ENCODE measurements at regions not wholly inside any gene's neighbourhood (a gene's known extent, or its start where the extent isn't known, plus 50 kb on each side); places are given as distances from the start of the nearest gene placed in this dataset.

GRCh38 chrX:129115104-129115503 is 408.2 kb downstream of the SMARCA1 start:
- TF ChIP-seq, protein P1, sequence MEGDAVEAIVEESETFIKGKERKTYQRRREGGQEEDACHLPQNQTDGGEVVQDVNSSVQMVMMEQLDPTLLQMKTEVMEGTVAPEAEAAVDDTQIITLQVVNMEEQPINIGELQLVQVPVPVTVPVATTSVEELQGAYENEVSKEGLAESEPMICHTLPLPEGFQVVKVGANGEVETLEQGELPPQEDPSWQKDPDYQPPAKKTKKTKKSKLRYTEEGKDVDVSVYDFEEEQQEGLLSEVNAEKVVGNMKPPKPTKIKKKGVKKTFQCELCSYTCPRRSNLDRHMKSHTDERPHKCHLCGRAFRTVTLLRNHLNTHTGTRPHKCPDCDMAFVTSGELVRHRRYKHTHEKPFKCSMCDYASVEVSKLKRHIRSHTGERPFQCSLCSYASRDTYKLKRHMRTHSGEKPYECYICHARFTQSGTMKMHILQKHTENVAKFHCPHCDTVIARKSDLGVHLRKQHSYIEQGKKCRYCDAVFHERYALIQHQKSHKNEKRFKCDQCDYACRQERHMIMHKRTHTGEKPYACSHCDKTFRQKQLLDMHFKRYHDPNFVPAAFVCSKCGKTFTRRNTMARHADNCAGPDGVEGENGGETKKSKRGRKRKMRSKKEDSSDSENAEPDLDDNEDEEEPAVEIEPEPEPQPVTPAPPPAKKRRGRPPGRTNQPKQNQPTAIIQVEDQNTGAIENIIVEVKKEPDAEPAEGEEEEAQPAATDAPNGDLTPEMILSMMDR (IDR thresholded peaks at IDR 0.05; ENCODE audit: insufficient read depth, low read depth, low read length) = no peak
- peak; percentile 17 for DNase-seq (ENCODE audit: low read depth)

DNA sequence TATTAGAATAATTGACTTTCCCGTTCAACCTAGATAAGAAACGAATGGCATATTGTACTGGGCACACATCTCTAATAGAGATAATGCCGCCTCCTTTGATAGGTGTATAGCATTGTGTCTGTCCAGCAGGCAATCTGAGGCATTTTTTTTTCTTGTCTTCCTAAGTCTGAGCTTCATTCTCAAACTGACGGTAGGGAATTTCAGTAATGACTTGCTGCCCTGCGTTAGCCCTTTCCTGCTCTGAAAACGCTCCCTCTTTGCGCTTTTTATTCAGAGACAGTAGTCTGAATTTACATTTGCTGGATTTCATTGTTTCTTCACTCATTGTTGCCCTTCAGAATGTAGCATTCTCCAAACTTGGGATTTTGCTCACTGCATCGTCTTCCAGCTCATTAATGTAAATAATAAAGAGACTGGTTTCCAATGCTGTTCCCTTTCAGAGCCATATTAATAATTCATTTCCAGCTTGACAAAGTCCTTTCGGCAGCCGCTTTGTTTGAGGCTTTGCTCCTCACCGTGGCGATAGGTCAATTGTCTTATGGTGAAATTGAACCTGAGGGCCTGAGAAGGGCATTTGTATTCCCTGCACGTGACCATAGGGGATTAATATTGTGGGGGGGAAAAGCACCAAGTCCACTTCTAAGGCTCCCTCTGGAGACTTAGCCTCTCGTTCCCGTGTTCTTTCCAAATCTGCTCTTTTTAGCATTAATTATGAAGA is 412.1 kb downstream of the SMARCA1 start:
- DNase-seq (ENCODE audit: low read depth) = no peak
- TF ChIP-seq, protein P1 (IDR thresholded peaks at IDR 0.05; ENCODE audit: insufficient read depth, low read depth, low read length) = no peak
- no peak overlapping the region for H3K4me3 ChIP-seq (ENCODE audit: low read depth, low read length)

More at GRCh38 chrX:129115104-129115503, 408.2 kb downstream of the SMARCA1 start:
- H3K4me3 ChIP-seq (ENCODE audit: low read depth, low read length) = no peak overlapping the region

- DNase-seq (ENCODE audit: low read depth) = no peak
- TF ChIP-seq, protein P1 (IDR thresholded peaks at IDR 0.05; ENCODE audit: insufficient read depth, low read depth, low read length) = no peak
Observed at GRCh38 chrX:129108936-129109335, 414.4 kb downstream of the SMARCA1 start.

DNA sequence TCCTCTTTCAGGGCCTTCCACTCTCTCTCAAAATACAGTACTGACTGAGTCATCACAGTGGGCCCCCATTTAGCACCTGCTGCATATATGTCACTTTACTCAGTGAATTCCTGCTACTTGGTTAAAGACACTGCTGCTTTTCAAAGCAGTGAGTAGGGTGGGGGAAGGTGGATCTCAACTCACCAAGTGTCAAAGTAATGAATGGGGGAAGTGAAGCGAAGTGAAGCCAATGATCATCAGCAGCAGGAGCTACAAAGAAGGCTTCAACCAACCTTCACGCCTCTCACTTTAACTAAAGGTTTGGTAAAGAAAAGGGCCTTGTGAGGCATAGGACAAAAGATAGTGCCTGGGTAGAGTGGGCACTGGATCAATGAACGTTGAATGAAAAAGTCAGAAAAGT is 424.1 kb downstream of the SMARCA1 start:
- TF ChIP-seq, protein P1 (IDR thresholded peaks at IDR 0.05; ENCODE audit: insufficient read depth, low read depth, low read length) = no peak
- no peak overlapping the region for H3K4me3 ChIP-seq (ENCODE audit: low read depth, low read length)
- DNase-seq (ENCODE audit: low read depth) = no peak

More at GRCh38 chrX:129108936-129109335, 414.4 kb downstream of the SMARCA1 start:
- no peak overlapping the region for H3K4me3 ChIP-seq (ENCODE audit: low read depth, low read length)

- no peak overlapping the region for H3K4me3 ChIP-seq (ENCODE audit: low read depth, low read length)
- TF ChIP-seq, protein P1 (IDR thresholded peaks at IDR 0.05; ENCODE audit: insufficient read depth, low read depth, low read length) = no peak
- no peak for DNase-seq (ENCODE audit: low read depth)
Observed at GRCh38 chrX:129097668-129098067, 425.6 kb downstream of the SMARCA1 start.

DNA sequence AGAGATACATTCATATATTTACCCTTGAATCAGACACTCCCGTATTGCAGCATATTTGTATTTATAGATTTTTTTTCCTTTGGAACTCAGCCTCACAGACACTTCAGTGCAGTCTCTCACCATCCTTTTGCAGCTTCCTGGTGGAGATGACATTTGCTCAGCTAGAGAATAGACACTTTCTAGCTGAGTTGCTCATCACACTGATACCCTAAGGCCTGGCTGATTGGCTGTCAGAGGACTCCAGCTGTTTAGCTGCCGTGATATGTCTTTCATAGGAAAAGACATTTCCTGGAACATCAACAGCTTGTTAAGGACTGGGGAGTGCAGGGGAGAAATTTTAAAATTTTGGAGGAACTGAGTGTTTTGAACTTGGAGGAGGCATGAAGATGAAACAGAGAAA is 429.6 kb downstream of the SMARCA1 start:
- H3K4me3 ChIP-seq (ENCODE audit: low read depth, low read length) = no peak overlapping the region
- no peak for DNase-seq (ENCODE audit: low read depth)
- TF ChIP-seq, protein P1 (IDR thresholded peaks at IDR 0.05; ENCODE audit: insufficient read depth, low read depth, low read length) = no peak

DNA sequence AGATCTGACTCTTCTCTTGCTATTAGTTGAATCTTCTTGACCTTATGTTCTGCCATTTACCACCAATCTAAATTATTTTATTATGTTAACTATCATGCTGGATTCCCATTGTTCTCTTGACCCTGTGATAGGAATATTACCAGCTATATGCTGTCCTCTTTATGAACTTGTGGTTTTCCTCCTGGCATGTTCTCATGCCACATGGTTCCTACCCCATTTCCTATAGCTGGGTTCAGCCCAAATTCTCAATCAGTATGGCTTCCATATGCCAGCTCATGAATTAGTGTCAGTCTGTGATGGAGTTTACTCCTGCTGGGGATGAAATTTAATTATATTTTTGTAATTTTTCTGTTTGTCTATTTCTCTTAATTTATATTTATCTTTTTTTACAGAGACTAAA is 430.5 kb downstream of the SMARCA1 start:
- DNase-seq (ENCODE audit: low read depth) = no peak
- TF ChIP-seq, protein P1 (IDR thresholded peaks at IDR 0.05; ENCODE audit: insufficient read depth, low read depth, low read length) = no peak

More for the DNA sequence above, 430.5 kb downstream of the SMARCA1 start:
- H3K4me3 ChIP-seq (ENCODE audit: low read depth, low read length) = no peak overlapping the region

Measured in fibroblast of villous mesenchyme (primary cell).